Fibroblast of lung (primary cell): ENCODE measurements at regions not wholly inside any gene's neighbourhood (a gene's known extent, or its start where the extent isn't known, plus 50 kb on each side); places are given as distances from the start of the nearest gene placed in this dataset.

Experiments
- CTCF ChIP-seq, 2 donors: IDR thresholded peaks in 1 of 2; conservative IDR thresholded peaks in 1 of 2; 1 replicate in 1 of 2; 2 replicates in 1 of 2; pipeline ENCODE4 v1.5.1; 2011 to 2012; ENCODE audit warnings: low read length in 2 of 2, control low read depth in 1 of 2, inconsistent platforms in 1 of 2, low read depth in 1 of 2, mild to moderate bottlenecking in 1 of 2
- EZH2 ChIP-seq: IDR thresholded peaks from 2 replicates; pipeline ENCODE4 v1.5.1; 2012; ENCODE audit warnings: low read length, control low read depth, mild to moderate bottlenecking; ENCODE audit errors: missing control alignments

GRCh38 chr6:141107591-141108160, 1025.0 kb upstream of the GJE1 start:
- TF ChIP-seq CTCF (conservative IDR thresholded peaks at IDR 0.05 in 1 of 2, IDR thresholded peaks at IDR 0.05 in 1 of 2; ENCODE audit: low read depth in 1 of 2, low read length in 2 of 2) (no peak), EZH2 (no peak)
